Brain microvascular endothelial cell (primary cell): ENCODE measurements at regions not wholly inside any gene's neighbourhood (a gene's known extent, or its start where the extent isn't known, plus 50 kb on each side); places are given as distances from the start of the nearest gene placed in this dataset.
A peak's percentile ranks its signal among the peaks of the same experiment; 100 is the strongest.
"Not testable (repeated sequence)": the region's sequence is repeated elsewhere in the genome, so short reads cannot be mapped to it uniquely, and the experiment has no call there.

Experiments used
- DNase-seq: peaks from one replicate; pipeline ENCODE4 v3.0.0-alpha.2; 2020
- H3K27ac ChIP-seq: fragments of 250-450 bp; sonication (Bioruptor Pico); 2 replicates; pipeline ENCODE4 v1.5.1; 2020; ENCODE audit warnings: mild to moderate bottlenecking, moderate library complexity
- H3K27me3 ChIP-seq: fragments of 250-450 bp; sonication (Bioruptor Pico); replicated peaks from 2 replicates; pipeline ENCODE4 v1.5.1; 2020; ENCODE audit warnings: mild to moderate bottlenecking
- H3K36me3 ChIP-seq: fragments of 250-450 bp; sonication (Bioruptor Pico); replicated peaks from 2 replicates; pipeline ENCODE4 v1.5.1; 2020; ENCODE audit warnings: mild to moderate bottlenecking
- H3K4me3 ChIP-seq: 2 replicates; pipeline ENCODE4 v1.5.1; 2011; ENCODE audit warnings: low read depth, mild to moderate bottlenecking, control low read depth, low read length, moderate library complexity
- in situ Hi-C: cut with HindIII; loops from 2 replicates; pipeline ENCODE4 v1.10.0; 2017; ENCODE audit warnings: low sequenced_read_pairs, low pct_ligation_motif_present
- TF ChIP-seq, protein P1 (sequence below): IDR thresholded peaks from 2 replicates; pipeline ENCODE4 v1.5.1; 2011; ENCODE audit warnings: low read depth, mild to moderate bottlenecking, moderate library complexity, low read length, control low read depth, inconsistent platforms; ENCODE audit errors: missing control alignments

DNA sequence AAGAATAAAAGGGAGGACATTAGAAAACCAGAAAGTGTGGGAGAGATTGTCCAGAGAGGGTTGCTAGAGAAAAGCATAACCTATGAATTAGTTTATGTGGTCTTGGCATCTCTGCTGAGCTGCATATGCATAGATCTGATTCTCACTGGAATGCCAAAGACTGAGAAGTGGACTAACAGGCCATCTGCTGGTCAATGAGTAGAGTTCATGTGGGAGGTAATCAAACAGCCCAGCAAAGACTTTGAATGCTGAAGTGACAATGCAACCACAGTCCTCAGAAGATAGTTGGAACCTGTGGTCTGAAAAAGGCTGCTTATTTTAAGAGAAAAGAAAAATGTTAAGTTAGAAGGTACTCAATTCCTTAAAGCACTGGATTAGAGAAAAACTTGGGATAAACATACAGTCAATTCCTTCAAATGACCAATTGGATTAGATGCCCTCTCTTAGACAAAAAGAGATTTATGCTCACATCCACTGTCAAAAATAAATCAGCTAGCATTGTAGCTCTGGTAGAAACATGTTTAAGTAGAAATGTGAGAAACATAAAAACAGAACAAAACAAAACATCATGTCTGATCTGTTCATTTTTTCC, 382.8 kb downstream of the AMY1C start:
- TF ChIP-seq, protein P1, sequence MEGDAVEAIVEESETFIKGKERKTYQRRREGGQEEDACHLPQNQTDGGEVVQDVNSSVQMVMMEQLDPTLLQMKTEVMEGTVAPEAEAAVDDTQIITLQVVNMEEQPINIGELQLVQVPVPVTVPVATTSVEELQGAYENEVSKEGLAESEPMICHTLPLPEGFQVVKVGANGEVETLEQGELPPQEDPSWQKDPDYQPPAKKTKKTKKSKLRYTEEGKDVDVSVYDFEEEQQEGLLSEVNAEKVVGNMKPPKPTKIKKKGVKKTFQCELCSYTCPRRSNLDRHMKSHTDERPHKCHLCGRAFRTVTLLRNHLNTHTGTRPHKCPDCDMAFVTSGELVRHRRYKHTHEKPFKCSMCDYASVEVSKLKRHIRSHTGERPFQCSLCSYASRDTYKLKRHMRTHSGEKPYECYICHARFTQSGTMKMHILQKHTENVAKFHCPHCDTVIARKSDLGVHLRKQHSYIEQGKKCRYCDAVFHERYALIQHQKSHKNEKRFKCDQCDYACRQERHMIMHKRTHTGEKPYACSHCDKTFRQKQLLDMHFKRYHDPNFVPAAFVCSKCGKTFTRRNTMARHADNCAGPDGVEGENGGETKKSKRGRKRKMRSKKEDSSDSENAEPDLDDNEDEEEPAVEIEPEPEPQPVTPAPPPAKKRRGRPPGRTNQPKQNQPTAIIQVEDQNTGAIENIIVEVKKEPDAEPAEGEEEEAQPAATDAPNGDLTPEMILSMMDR, result peak; percentile 63
- no peaks in the 10 kb centered on the region for H3K36me3 ChIP-seq
- H3K27ac ChIP-seq, result no peak overlapping the region
- DNase-seq, result no peak
- no peaks in the 10 kb centered on the region for H3K27me3 ChIP-seq
- in situ Hi-C loops, result no loop called here
- no peak overlapping the region for H3K4me3 ChIP-seq

DNA sequence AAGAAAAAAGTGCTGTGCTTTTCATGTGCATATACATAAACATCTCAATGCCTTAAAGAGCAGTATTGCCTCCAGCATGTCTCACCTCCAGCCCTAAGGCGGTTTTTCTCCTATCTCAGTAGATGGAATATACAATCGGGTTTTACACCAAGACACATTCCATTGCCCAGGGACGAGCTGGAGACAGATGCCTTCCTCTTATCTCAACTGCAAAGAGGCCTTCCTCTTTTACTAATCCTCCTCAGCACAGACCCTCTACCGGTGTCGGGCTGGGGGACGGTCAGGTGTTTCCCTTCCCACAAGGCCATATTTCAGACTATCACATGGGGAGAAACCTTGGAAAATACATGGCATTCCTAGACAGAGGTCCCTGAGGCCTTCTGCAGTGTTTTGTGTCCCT, 385.3 kb downstream of the AMY1C start:
- H3K27me3 ChIP-seq, DNase-seq, in situ Hi-C loops, H3K36me3 ChIP-seq, H3K4me3 ChIP-seq, H3K27ac ChIP-seq: not testable (repeated sequence)

GRCh38 chr1:104136621-104137020, 386.9 kb downstream of the AMY1C start:
- Histone ChIP-seq H3K27me3 (no peaks in the 10 kb centered on the region), H3K36me3 (no peaks in the 10 kb centered on the region), H3K27ac (no peak overlapping the region), H3K4me3 (no peak overlapping the region)
- TF ChIP-seq, protein P1, result no peak
- in situ Hi-C loops, result no loop called here
- DNase-seq, result no peak

DNA sequence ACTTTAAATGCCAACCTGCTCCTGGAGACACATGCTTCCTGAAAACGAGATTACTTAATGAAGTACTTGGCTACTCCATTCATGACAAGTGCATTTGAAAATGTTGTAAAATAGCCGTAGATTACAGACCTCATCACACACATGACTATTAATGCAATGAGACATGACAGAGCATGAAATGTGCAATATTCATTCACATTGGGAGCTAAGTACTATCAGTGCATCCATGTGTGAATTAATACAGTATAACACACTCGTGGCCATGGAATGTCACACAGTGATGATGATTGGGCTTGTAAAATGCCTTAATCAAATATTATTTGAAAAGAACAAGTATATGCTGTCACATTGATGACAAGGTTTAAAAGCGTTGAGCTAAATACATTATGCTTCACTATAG, 407.0 kb downstream of the AMY1C start:
- H3K4me3 ChIP-seq, result no peak overlapping the region
- no peaks in the 10 kb centered on the region for H3K27me3 ChIP-seq
- TF ChIP-seq, protein P1, result no peak
- in situ Hi-C loops, result no loop called here
- DNase-seq, result no peak
- no peaks in the 10 kb centered on the region for H3K36me3 ChIP-seq
- no peak overlapping the region for H3K27ac ChIP-seq

DNA sequence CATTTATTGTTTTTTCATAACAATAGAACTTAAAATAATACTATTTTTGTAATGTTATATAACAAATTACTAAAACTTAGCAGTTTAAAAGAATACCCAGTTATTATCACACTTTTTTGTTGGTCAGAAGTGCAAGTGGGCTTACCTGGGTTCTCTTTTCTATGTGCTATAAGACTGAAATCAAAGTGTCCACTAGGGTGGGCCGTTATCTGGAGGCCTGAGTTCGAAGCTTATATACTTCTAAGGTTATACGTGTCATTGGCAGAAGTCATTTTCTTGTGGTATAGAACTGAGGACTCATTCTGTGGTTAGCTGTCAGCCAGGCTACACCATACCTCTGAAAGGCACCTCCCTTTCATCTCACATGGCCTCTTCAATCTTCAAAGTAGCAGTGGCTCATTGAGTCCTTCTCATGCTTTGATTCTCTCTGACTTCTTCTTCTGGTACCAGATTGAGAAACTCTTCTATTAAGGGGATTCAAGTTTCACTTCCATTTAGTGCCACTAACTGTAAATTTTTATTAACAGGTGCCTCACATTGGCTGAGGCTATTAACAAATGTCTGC, 414.3 kb downstream of the AMY1C start:
- in situ Hi-C loops, result no loop called here
- H3K27ac ChIP-seq, result no peak overlapping the region
- H3K4me3 ChIP-seq, result no peak overlapping the region
- TF ChIP-seq, protein P1, result no peak
- H3K27me3 ChIP-seq, result no peaks in the 10 kb centered on the region
- no peak for DNase-seq
- no peaks in the 10 kb centered on the region for H3K36me3 ChIP-seq

GRCh38 chr1:104172243-104172681, 422.6 kb downstream of the AMY1C start:
- in situ Hi-C loops, result no loop called here
- no peak for DNase-seq
- no peak overlapping the region for H3K4me3 ChIP-seq
- no peak overlapping the region for H3K27ac ChIP-seq
- no peaks in the 10 kb centered on the region for H3K36me3 ChIP-seq
- TF ChIP-seq, protein P1, result no peak
- no peaks in the 10 kb centered on the region for H3K27me3 ChIP-seq
